ENCODE measurements at regions not wholly inside any gene's neighbourhood (a gene's known extent, or its start where the extent isn't known, plus 50 kb on each side); places are given as distances from the start of the nearest gene placed in this dataset.

- TF ChIP-seq, protein P1, sequence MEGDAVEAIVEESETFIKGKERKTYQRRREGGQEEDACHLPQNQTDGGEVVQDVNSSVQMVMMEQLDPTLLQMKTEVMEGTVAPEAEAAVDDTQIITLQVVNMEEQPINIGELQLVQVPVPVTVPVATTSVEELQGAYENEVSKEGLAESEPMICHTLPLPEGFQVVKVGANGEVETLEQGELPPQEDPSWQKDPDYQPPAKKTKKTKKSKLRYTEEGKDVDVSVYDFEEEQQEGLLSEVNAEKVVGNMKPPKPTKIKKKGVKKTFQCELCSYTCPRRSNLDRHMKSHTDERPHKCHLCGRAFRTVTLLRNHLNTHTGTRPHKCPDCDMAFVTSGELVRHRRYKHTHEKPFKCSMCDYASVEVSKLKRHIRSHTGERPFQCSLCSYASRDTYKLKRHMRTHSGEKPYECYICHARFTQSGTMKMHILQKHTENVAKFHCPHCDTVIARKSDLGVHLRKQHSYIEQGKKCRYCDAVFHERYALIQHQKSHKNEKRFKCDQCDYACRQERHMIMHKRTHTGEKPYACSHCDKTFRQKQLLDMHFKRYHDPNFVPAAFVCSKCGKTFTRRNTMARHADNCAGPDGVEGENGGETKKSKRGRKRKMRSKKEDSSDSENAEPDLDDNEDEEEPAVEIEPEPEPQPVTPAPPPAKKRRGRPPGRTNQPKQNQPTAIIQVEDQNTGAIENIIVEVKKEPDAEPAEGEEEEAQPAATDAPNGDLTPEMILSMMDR (IDR thresholded peaks at IDR 0.05) = no peak
- no peak for TF ChIP-seq POLR2A (IDR thresholded peaks at IDR 0.05)
Observed at GRCh38 chr1:188251036-188251435, 1422.3 kb downstream of the PLA2G4A start.

All from right lobe of liver (tissue), 4 donors.